ENCODE measurements at regions not wholly inside any gene's neighbourhood (a gene's known extent, or its start where the extent isn't known, plus 50 kb on each side); places are given as distances from the start of the nearest gene placed in this dataset.

GRCh38 chr1:60911966-60912697, 170.2 kb upstream of the NFIA start:
- no peak for TF ChIP-seq CTCF (IDR thresholded peaks at IDR 0.05)
- H3K9me3 ChIP-seq = no peaks in the 10 kb centered on the region
- H3K4me3 ChIP-seq = no peak overlapping the region
- H3K27ac ChIP-seq = no peak overlapping the region
- DNase-seq (peak in 2 of 4 donors; percentile 45 to 70), ATAC-seq (peak; percentile 17)
- intact Hi-C loops (cut with DNase I) = no loop called here
- no peaks in the 10 kb centered on the region for H3K4me1 ChIP-seq
- H3K36me3 ChIP-seq = no peaks in the 10 kb centered on the region
- no peaks in the 10 kb centered on the region for H3K27me3 ChIP-seq

GRCh38 chr1:60908159-60908558, 174.2 kb upstream of the NFIA start:
- Histone ChIP-seq H3K36me3 (no peaks in the 10 kb centered on the region), H3K27ac (no peak overlapping the region), H3K27me3 (no peaks in the 10 kb centered on the region), H3K4me1 (no peaks in the 10 kb centered on the region), H3K9me3 (no peaks in the 10 kb centered on the region), H3K4me3 (no peak overlapping the region)
- intact Hi-C loops (cut with DNase I) = no loop called here
- ATAC-seq (no peak), DNase-seq (no peak)
- TF ChIP-seq CTCF (IDR thresholded peaks at IDR 0.05) = no peak

GRCh38 chr1:60906526-60906925, 175.8 kb upstream of the NFIA start:
- Histone ChIP-seq H3K27me3 (no peaks in the 10 kb centered on the region), H3K4me3 (no peak overlapping the region), H3K27ac (no peak overlapping the region), H3K36me3 (no peaks in the 10 kb centered on the region), H3K4me1 (no peaks in the 10 kb centered on the region), H3K9me3 (no peaks in the 10 kb centered on the region)
- DNase-seq = no peak
- intact Hi-C loops (cut with DNase I) = no loop called here
- ATAC-seq = no peak
- no peak for TF ChIP-seq CTCF (IDR thresholded peaks at IDR 0.05)

- Histone ChIP-seq H3K9me3 (no peaks in the 10 kb centered on the region), H3K4me3 (no peak overlapping the region), H3K4me1 (no peaks in the 10 kb centered on the region), H3K27ac (no peak overlapping the region), H3K27me3 (no peaks in the 10 kb centered on the region), H3K36me3 (no peaks in the 10 kb centered on the region)
- ATAC-seq (no peak), DNase-seq (no peak)
- intact Hi-C loops (cut with DNase I) = no loop called here
- no peak for TF ChIP-seq CTCF (IDR thresholded peaks at IDR 0.05)
Measured at GRCh38 chr1:60906039-60906438, 176.3 kb upstream of the NFIA start.

- no peaks in the 10 kb centered on the region for H3K27me3 ChIP-seq
- H3K4me3 ChIP-seq = no peak overlapping the region
- intact Hi-C loops (cut with DNase I) = no loop called here
- no peaks in the 10 kb centered on the region for H3K4me1 ChIP-seq
- no peak for TF ChIP-seq CTCF (IDR thresholded peaks at IDR 0.05)
- ATAC-seq = no peak
- H3K36me3 ChIP-seq = no peaks in the 10 kb centered on the region
- H3K27ac ChIP-seq = no peak overlapping the region
- H3K9me3 ChIP-seq = no peaks in the 10 kb centered on the region
- DNase-seq = no peak
Measured at GRCh38 chr1:60904099-60904851, 178.1 kb upstream of the NFIA start.

Measured in left lung (tissue), 4 donors.